Stimulated activated CD4-positive, alpha-beta T cell treated with anti-CD3 and anti-CD28 coated beads, Interleukin-2, amount 100 ng/mL, for 24 hours (primary cell): ENCODE measurements at regions not wholly inside any gene's neighbourhood (a gene's known extent, or its start where the extent isn't known, plus 50 kb on each side); places are given as distances from the start of the nearest gene placed in this dataset.

Experiments used
- DNase-seq, 2 donors: peaks; one replicate each; pipeline ENCODE4 v3.0.0-alpha.2; 2020

- no peak for DNase-seq
These were observed 145.9 kb downstream of the CDC5L start for GRCh38 chr6:44533421-44533820.

GRCh38 chr6:44534291-44534690, 146.8 kb downstream of the CDC5L start:
- DNase-seq, result no peak

DNA sequence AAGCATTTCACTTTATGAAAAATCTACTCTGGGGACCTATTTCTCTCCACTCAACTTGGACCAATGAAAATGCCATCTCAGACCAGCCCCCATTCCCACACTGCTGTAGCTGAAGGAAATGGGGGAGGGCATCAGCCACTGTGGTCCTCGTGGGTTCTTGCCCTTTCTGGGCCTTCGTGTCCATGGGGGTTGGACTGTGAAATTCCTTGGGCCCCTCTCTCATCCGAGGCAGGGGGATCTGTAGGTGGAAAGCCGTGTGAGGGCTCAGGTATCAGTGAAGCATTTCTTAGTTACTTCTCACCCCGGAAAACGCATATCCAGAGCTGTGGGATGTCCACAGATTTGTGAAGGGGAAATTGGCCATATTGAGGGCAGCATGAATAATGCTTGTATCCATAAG, 147.9 kb downstream of the CDC5L start:
- no peak for DNase-seq

- no peak for DNase-seq
These were observed 148.5 kb downstream of the CDC5L start for GRCh38 chr6:44535967-44536366.

DNA sequence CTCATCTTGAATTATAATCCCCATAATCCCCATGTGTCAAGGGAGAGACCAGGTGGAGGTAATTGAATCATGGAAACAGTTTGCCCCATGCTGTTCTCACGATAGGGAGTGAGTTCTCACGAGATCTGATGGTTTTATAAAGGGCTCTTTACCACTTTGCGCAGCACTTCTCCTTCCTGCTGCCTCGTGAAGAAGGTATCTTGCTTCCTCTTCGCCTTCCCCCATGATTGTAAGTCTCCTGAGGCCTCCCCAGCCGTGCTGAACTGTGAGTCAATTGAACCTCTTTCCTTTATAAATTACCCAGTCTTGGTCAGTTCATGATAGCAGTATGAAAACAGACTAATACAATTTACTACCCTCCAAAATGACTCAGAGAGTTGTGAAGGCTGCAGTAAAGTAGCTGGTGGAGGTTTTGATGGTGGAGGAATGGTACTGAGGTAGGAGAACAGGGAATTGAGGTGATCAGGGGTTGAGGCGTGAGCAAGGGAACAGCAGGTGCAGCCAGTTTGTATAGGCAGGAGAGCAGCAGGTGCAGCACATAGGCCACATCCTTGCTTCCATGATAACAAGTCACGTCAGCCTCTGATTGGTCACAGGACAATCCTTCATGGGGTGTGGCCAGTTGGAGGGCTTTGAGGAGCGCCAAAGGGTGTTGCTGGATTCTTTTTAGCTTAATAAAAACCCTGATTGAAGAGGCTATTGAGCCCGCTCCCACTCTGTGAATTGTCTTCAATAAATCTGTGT, 150.0 kb downstream of the CDC5L start:
- no peak for DNase-seq

DNA sequence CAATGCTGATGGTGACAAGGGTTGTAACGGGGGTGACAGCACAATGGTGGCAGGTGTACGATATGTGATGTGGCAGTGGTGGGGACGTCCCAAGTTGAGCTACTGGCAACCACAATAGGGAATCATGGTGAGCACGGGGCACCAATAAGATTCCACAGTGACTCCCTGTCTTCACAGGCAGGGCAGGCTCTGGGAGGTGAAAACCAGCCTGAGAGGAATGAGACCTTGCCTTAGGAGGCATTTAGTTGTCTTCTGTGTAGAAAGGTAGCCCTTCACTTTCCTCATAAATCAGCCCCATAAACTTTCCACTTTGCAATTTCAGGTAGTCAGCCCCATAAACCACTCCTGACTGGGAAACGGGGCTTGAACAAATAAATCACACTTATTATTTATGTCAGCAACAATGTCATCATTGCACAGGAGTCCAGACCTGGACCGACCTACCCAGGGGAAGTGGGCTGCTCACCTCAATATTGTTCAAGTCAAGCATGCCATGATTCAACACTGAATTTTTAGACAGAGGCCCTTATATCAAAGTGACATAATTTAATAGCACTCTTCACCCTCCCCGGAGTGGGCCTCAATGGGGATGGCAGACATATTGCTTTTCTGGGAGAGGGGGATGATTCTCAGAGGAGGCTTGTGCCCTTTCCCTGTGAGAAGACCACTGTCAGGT, 150.8 kb downstream of the CDC5L start:
- DNase-seq, result no peak

GRCh38 chr6:44538807-44539201, 151.3 kb downstream of the CDC5L start:
- DNase-seq, result no peak

- DNase-seq, result no peak
These were observed 152.3 kb downstream of the CDC5L start for GRCh38 chr6:44539701-44540355.

DNA sequence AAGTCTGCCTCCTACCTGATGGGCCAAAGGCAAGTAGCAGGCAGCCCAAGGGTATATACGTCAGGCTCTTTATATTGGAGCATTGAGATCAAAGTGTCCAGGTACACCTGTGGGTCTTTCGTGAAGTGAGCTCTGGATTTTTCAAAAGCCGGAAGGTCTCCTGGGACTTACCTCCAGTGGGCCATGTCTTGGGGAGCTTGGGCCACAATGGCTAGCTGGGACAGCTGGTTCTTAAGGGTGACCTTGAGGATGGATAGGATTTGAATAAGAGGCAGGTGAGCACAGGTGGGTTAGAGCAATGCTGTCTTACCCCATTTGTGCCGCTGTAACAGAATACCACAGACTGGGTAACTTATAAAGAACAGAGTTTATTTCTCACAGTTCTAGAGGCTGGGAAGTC, 153.4 kb downstream of the CDC5L start:
- no peak for DNase-seq

- DNase-seq, result no peak
These were observed 155.1 kb downstream of the CDC5L start for GRCh38 chr6:44542401-44543116.

- DNase-seq, result no peak
These were observed 156.2 kb downstream of the CDC5L start for GRCh38 chr6:44543664-44544063.

DNA sequence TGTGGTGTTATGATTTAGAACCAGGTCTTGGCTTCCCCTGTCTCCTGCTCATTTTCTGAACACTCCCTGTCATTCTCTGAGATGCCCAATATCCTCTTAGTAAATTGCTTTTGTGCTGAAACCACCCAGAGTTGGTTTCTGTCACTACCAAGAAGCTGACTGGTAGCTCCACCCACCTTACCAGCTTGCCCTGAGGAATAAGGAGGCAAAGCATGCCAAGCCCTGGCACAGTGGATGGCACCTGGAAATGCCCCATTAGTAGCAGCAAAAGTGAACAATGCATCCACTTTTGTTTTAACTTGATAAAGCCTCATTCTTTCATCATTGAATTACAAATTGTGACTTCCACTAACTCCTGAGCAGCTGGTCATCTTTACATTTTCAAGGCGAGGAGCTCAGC, 157.7 kb downstream of the CDC5L start:
- DNase-seq, result no peak

DNA sequence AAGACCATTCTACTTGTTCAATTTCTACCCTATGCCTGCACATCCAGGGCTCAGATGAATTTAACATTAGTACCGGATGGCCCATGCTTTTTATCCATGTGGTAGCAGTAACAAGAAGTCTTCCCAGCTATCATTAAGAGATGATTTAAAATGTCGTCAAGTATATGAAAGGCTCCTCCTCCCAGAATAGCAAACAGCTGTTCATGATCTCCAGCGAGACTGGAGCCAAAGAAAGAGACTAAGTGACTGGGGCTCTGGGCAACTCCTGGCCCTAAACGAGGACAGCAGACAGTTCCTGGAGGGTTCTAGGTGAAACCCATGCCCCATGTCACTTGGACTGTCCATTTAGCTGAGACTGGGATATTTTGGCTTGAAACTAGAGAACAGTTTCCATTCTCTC, 160.8 kb downstream of the CDC5L start:
- DNase-seq, result no peak

DNA sequence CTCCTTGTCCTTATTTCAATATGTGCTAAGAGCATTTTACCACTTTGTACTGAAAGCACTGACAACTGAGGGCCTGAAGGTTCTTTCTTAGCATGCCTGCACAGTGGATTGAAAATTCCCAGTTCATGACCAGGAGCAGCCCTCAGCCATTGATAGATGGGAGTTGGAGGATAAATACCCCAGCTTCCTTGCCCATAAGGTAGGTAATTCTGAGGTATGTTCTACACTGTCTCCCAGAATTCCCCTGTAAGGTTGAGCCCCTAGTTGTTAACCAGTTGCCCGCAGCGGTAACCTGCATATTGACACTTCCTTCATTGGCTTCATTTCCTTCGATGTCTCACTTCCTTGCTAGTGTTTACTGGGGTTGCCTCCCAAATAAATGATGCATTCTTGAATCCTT, 162.0 kb downstream of the CDC5L start:
- no peak for DNase-seq

DNA sequence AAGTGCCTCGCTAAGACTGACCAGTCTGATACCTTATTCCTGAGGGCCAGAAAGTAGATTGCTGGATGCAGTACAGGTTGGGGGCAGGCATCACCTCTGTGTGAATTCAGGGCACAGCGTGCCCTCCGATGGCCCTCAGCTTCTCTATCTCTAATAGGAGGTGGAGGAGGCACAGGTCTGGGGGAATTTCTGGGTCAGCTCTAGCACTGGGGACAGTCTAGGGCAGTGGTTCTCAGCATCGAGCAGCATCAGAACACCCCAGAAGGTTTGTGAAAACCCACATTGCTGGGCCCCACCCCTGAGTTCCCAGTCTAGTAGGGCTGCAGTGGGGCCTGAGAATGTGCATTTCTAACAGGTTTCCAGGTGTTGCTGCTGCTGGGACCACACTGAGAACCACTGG, 166.7 kb downstream of the CDC5L start:
- DNase-seq, result no peak

- DNase-seq, result no peak
These were observed 167.4 kb downstream of the CDC5L start for GRCh38 chr6:44554861-44555260.

GRCh38 chr6:44556046-44556445, 168.5 kb downstream of the CDC5L start:
- no peak for DNase-seq

DNA sequence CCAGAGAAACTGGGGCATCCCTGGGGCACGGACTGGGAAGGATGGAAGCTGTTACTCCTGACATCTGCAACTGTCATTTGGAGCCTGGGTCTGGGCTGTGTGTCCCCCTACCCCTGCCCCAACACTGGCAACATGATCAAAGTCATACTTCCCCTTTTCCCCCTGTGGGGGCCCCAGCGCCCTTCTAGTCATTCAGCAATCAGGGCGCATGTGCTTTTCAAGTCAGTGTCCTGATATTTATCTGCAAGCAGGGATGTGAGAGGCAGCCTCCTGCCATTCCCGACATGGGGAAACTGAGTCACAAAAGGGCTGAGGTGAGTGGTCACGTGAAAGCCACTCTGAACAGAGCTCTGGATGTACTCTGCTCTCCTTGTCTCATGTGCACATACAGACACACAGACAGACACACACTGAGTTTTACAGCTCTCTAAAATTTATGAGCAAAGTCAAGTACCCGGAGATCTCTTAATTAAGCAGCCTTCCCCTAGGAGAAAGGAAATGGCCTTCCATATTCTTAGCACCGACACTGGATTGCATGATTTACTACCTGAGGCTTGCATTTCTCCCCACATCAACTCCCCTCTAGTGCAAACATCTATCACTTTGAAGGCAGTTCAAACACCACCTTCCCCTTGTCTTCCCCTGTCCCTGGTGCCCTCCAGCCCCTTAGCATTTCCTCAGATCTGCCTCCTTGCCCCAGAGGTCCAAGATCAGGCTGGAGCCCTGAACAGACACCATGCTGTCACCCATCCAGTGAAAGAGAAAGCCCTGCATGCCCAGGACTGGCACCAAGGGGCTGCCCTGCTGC, 170.7 kb downstream of the CDC5L start:
- DNase-seq, result no peak

GRCh38 chr6:44558832-44559251, 171.3 kb downstream of the CDC5L start:
- no peak for DNase-seq

GRCh38 chr6:44559486-44560270, 172.2 kb downstream of the CDC5L start:
- no peak for DNase-seq

DNA sequence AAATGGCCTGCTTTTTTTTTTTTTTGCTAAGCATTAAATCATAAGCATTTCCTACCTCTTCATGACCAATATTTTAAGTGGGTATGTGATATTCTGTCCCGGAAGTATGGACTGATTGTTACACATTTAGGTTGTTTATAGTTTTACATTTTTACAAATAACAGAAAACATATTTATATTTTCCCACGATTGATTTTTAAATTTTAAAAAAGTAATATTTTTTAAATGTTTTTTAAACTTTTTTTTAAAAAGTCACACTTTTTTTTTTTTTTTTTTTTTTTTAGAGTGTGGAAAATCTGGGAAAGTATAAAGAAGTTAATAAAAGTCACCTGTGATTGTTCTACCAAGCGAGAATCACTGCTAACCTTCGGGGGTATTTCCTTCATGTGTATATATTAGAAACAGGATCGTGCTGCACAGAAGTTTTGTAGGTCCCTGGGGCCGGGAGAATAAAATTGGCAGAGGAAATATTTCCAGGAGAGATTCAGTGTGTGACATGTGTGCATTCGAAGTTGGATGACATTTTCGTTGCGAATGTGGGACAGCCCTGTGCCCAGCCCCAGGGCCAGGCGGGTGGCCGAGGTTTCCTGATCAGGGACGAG, 173.1 kb downstream of the CDC5L start:
- no peak for DNase-seq
